ENCODE measurements at regions not wholly inside any gene's neighbourhood (a gene's known extent, or its start where the extent isn't known, plus 50 kb on each side); places are given as distances from the start of the nearest gene placed in this dataset.

DNA sequence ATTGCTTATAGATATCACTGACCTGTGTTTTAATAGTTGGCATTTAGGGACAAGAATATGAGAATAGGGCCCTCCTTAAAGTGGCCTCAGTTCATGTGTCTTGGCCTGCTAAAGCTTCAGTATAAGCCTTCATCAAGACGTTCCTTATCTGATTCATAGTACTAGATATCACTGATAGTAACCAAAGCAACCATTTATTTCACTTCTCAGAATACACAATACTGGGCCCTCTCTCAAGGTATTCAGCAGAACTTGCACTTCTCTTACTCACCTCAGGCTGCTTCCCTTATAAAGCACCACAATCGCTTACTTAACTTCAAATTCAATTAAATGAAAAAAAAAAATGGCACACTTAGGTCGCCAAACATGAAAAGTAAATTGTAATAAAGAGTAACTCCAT, 259.4 kb upstream of the PCDH7 start:
- no peak overlapping the region for H3K4me3 ChIP-seq
- DNase-seq = no peak
- 63 to 73% methylated on average over 2 to 3 of the region's 3 CpGs for WGBS, 2 donors (ENCODE audit: low coverage in 1 of 2)
- intact Hi-C loops (cut with DNase I; ENCODE audit: low total_unique reads) = no loop called here
- no peak overlapping the region for H3K27ac ChIP-seq
- in situ Hi-C loops (cut with MboI; ENCODE audit: low pct_ligation_motif_present in 1 of 4, low pct_unique_long_range_greater_than_20kb in 1 of 4, low sequenced_read_pairs in 3 of 4) = no loop called here
- H3K4me1 ChIP-seq = no peaks in the 10 kb centered on the region
- H3K27me3 ChIP-seq = no peaks in the 10 kb centered on the region
- no peaks in the 10 kb centered on the region for H3K9me3 ChIP-seq
- H3K36me3 ChIP-seq = no peaks in the 10 kb centered on the region
- no peak for TF ChIP-seq EP300 (IDR thresholded peaks at IDR 0.05; ENCODE audit: low read depth)
- TF ChIP-seq POLR2AphosphoS5 (IDR thresholded peaks at IDR 0.05) = no peak
- TF ChIP-seq, protein P1, sequence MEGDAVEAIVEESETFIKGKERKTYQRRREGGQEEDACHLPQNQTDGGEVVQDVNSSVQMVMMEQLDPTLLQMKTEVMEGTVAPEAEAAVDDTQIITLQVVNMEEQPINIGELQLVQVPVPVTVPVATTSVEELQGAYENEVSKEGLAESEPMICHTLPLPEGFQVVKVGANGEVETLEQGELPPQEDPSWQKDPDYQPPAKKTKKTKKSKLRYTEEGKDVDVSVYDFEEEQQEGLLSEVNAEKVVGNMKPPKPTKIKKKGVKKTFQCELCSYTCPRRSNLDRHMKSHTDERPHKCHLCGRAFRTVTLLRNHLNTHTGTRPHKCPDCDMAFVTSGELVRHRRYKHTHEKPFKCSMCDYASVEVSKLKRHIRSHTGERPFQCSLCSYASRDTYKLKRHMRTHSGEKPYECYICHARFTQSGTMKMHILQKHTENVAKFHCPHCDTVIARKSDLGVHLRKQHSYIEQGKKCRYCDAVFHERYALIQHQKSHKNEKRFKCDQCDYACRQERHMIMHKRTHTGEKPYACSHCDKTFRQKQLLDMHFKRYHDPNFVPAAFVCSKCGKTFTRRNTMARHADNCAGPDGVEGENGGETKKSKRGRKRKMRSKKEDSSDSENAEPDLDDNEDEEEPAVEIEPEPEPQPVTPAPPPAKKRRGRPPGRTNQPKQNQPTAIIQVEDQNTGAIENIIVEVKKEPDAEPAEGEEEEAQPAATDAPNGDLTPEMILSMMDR (IDR thresholded peaks at IDR 0.05) = no peak
- no peak for TF ChIP-seq POLR2A (IDR thresholded peaks at IDR 0.05)

DNA sequence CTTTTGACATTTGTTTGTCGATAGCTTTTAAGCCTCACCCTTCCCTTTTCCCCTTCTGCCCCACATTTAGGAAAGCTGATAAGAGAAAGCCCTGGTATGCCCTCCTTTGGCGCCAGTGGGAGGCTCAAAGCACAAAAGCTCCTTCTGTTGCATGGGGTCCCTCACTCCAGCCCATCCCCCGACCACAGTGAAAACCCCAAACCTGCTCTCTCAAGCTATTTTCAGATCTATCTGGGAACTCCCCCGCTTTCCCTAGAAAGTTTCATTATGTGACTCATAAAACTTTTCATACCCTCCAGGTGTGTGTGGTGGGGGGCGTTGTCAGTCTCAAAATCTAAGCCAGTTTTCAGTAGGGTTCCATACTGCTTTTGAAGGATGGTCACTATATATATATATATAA, 259.0 kb upstream of the PCDH7 start:
- Histone ChIP-seq H3K27ac (no peak overlapping the region), H3K9me3 (no peaks in the 10 kb centered on the region), H3K36me3 (no peaks in the 10 kb centered on the region), H3K4me3 (no peak overlapping the region), H3K27me3 (no peaks in the 10 kb centered on the region), H3K4me1 (no peaks in the 10 kb centered on the region)
- intact Hi-C loops (cut with DNase I; ENCODE audit: low total_unique reads) = no loop called here
- no peak for TF ChIP-seq POLR2AphosphoS5 (IDR thresholded peaks at IDR 0.05)
- TF ChIP-seq, protein P1 (IDR thresholded peaks at IDR 0.05) = no peak
- no peak for TF ChIP-seq EP300 (IDR thresholded peaks at IDR 0.05; ENCODE audit: low read depth)
- TF ChIP-seq POLR2A (IDR thresholded peaks at IDR 0.05) = no peak
- WGBS, 2 donors (ENCODE audit: low coverage in 1 of 2) = 79 to 81% methylated on average over 4 to 5 of the region's 5 CpGs
- DNase-seq = no peak
- in situ Hi-C loops (cut with MboI; ENCODE audit: low pct_ligation_motif_present in 1 of 4, low pct_unique_long_range_greater_than_20kb in 1 of 4, low sequenced_read_pairs in 3 of 4) = no loop called here

DNA sequence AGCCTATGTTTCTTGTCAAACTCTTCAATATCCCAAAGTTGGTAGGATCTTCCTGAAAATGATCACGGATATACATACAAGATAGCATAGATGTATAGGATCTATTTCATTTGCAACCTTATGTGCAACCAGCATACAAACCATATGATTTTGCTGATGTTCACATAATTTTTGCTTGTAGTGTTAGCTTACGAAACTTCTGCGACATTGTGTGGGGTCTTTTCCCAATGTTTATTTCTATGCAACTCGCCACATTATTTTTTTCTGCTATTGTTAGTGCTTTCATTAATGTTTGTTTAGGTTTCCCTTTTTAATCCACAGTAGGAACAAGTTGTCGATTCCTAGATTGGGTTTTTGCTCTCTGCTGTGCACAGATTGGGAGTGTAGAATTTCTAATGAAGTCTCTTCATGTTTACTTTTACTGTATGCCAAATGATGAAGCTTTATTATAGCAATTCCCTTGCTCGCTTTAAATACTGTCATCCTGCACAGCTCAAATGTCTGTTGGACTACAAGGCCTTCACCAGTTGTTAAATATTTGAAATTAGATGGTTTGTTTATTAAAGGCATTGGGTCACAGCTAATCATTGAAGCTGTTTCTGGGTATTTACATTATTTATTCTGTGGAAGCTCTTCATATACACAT, 257.6 kb upstream of the PCDH7 start:
- in situ Hi-C loops (cut with MboI; ENCODE audit: low pct_ligation_motif_present in 1 of 4, low pct_unique_long_range_greater_than_20kb in 1 of 4, low sequenced_read_pairs in 3 of 4) = no loop called here
- intact Hi-C loops (cut with DNase I; ENCODE audit: low total_unique reads) = no loop called here
- Histone ChIP-seq H3K9me3 (no peaks in the 10 kb centered on the region), H3K27me3 (no peaks in the 10 kb centered on the region), H3K27ac (no peak overlapping the region), H3K4me1 (no peaks in the 10 kb centered on the region), H3K4me3 (no peak overlapping the region), H3K36me3 (no peaks in the 10 kb centered on the region)
- WGBS, 2 donors (ENCODE audit: low coverage in 1 of 2) = 69 to 76% methylated on average over 6 of the region's 6 CpGs
- no peak for DNase-seq
- TF ChIP-seq, protein P1 (IDR thresholded peaks at IDR 0.05) = no peak
- TF ChIP-seq POLR2A (IDR thresholded peaks at IDR 0.05) (no peak), POLR2AphosphoS5 (IDR thresholded peaks at IDR 0.05) (no peak), EP300 (IDR thresholded peaks at IDR 0.05; ENCODE audit: low read depth) (no peak)

DNA sequence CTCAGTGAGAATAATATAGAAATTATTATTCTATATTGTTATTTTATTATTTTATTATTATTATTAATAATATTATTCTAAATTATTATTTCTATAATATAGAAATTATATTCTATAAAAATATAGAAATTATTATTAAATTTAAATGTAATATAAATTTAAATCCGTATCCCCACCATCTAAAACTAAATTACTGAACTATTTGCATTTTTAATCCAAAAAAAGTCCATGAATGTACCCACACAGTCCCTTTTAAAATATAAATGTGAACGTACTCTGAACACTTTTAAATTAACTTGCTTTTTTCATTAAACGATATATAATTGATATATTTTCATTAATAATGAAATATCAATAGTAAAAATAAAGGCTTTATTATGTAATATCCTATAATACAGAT, 248.3 kb upstream of the PCDH7 start:
- DNase-seq = no peak
- TF ChIP-seq, protein P1 (IDR thresholded peaks at IDR 0.05) = no peak
- TF ChIP-seq POLR2AphosphoS5 (IDR thresholded peaks at IDR 0.05) = no peak
- TF ChIP-seq EP300 (IDR thresholded peaks at IDR 0.05; ENCODE audit: low read depth) = no peak
- TF ChIP-seq POLR2A (IDR thresholded peaks at IDR 0.05) = no peak
- Histone ChIP-seq H3K27me3 (no peaks in the 10 kb centered on the region), H3K36me3 (no peaks in the 10 kb centered on the region), H3K4me3 (no peak overlapping the region), H3K27ac (no peak overlapping the region), H3K9me3 (no peaks in the 10 kb centered on the region), H3K4me1 (no peaks in the 10 kb centered on the region)
- WGBS, 2 donors (ENCODE audit: low coverage in 1 of 2) = 61 to 83% methylated on average over 3 of the region's 3 CpGs
- in situ Hi-C loops (cut with MboI; ENCODE audit: low pct_ligation_motif_present in 1 of 4, low pct_unique_long_range_greater_than_20kb in 1 of 4, low sequenced_read_pairs in 3 of 4) (no loop called here), intact Hi-C loops (cut with DNase I; ENCODE audit: low total_unique reads) (no loop called here)
